ENCODE measurements at regions not wholly inside any gene's neighbourhood (a gene's known extent, or its start where the extent isn't known, plus 50 kb on each side); places are given as distances from the start of the nearest gene placed in this dataset.

GRCh38 chr3:160128056-160128455, 97.2 kb upstream of the C3orf80 start:
- DNase-seq (ENCODE audit: low read depth in 4 of 4, low spot score in 3 of 4) = no peak

- no peak for DNase-seq (ENCODE audit: low read depth in 4 of 4, low spot score in 3 of 4)
These were observed 95.7 kb upstream of the C3orf80 start for GRCh38 chr3:160129459-160130061.

- DNase-seq (ENCODE audit: low read depth in 4 of 4, low spot score in 3 of 4) = no peak
These were observed 95.2 kb upstream of the C3orf80 start for GRCh38 chr3:160130071-160130470.

- no peak for DNase-seq (ENCODE audit: low read depth in 4 of 4, low spot score in 3 of 4)
These were observed 94.3 kb upstream of the C3orf80 start for GRCh38 chr3:160130950-160131349.

- DNase-seq (ENCODE audit: low read depth in 4 of 4, low spot score in 3 of 4) = no peak
These were observed 93.0 kb upstream of the C3orf80 start for GRCh38 chr3:160132226-160132625.

- DNase-seq (ENCODE audit: low read depth in 4 of 4, low spot score in 3 of 4) = no peak
These were observed 91.5 kb upstream of the C3orf80 start for GRCh38 chr3:160133757-160134156.

- DNase-seq (ENCODE audit: low read depth in 4 of 4, low spot score in 3 of 4) = no peak
These were observed 90.8 kb upstream of the C3orf80 start for GRCh38 chr3:160134454-160134853.

- DNase-seq (ENCODE audit: low read depth in 4 of 4, low spot score in 3 of 4) = no peak
These were observed 90.3 kb upstream of the C3orf80 start for GRCh38 chr3:160134964-160135363.

GRCh38 chr3:160135851-160136250, 89.4 kb upstream of the C3orf80 start:
- no peak for DNase-seq (ENCODE audit: low read depth in 4 of 4, low spot score in 3 of 4)

- no peak for DNase-seq (ENCODE audit: low read depth in 4 of 4, low spot score in 3 of 4)
These were observed 88.8 kb upstream of the C3orf80 start for GRCh38 chr3:160136421-160136820.

- no peak for DNase-seq (ENCODE audit: low read depth in 4 of 4, low spot score in 3 of 4)
These were observed 85.9 kb upstream of the C3orf80 start for GRCh38 chr3:160139291-160139690.

GRCh38 chr3:160140756-160141155, 84.5 kb upstream of the C3orf80 start:
- DNase-seq (ENCODE audit: low read depth in 4 of 4, low spot score in 3 of 4) = no peak

GRCh38 chr3:160141485-160142185, 83.6 kb upstream of the C3orf80 start:
- no peak for DNase-seq (ENCODE audit: low read depth in 4 of 4, low spot score in 3 of 4)

GRCh38 chr3:160143482-160143881, 81.7 kb upstream of the C3orf80 start:
- no peak for DNase-seq (ENCODE audit: low read depth in 4 of 4, low spot score in 3 of 4)

GRCh38 chr3:160150066-160150465, 75.2 kb upstream of the C3orf80 start:
- DNase-seq (ENCODE audit: low read depth in 4 of 4, low spot score in 3 of 4) = no peak

- DNase-seq (ENCODE audit: low read depth in 4 of 4, low spot score in 3 of 4) = no peak
These were observed 74.7 kb upstream of the C3orf80 start for GRCh38 chr3:160150525-160150924.

GRCh38 chr3:160152638-160153037, 72.6 kb upstream of the C3orf80 start:
- DNase-seq (ENCODE audit: low read depth in 4 of 4, low spot score in 3 of 4) = no peak

GRCh38 chr3:160154033-160154432, 71.2 kb upstream of the C3orf80 start:
- DNase-seq (ENCODE audit: low read depth in 4 of 4, low spot score in 3 of 4) = no peak

- DNase-seq (ENCODE audit: low read depth in 4 of 4, low spot score in 3 of 4) = no peak
These were observed 70.6 kb upstream of the C3orf80 start for GRCh38 chr3:160154596-160154995.

- no peak for DNase-seq (ENCODE audit: low read depth in 4 of 4, low spot score in 3 of 4)
These were observed 67.9 kb upstream of the C3orf80 start for GRCh38 chr3:160157321-160157720.

GRCh38 chr3:160159341-160159740, 65.9 kb upstream of the C3orf80 start:
- DNase-seq (ENCODE audit: low read depth in 4 of 4, low spot score in 3 of 4) = no peak

- DNase-seq (ENCODE audit: low read depth in 4 of 4, low spot score in 3 of 4) = no peak
These were observed 65.4 kb upstream of the C3orf80 start for GRCh38 chr3:160159806-160160205.

GRCh38 chr3:160161921-160162320, 63.3 kb upstream of the C3orf80 start:
- DNase-seq (ENCODE audit: low read depth in 4 of 4, low spot score in 3 of 4) = no peak
